Mammary epithelial cell (primary cell): ENCODE measurements at regions not wholly inside any gene's neighbourhood (a gene's known extent, or its start where the extent isn't known, plus 50 kb on each side); places are given as distances from the start of the nearest gene placed in this dataset.

Source experiments
- EZH2 ChIP-seq: IDR thresholded peaks from 2 replicates; pipeline ENCODE4 v1.6.1; 2012; ENCODE audit warnings: low read length, inconsistent platforms, borderline replicate concordance
- TF ChIP-seq, protein P1 (sequence below), 2 donors: IDR thresholded peaks in 1 of 2; conservative IDR thresholded peaks in 1 of 2; 2 replicates each; pipeline ENCODE4 v1.5.1; 2011 to 2012; ENCODE audit warnings: inconsistent platforms in 2 of 2, low read length in 2 of 2, mild to moderate bottlenecking in 2 of 2, control low read depth in 1 of 2, low read depth in 1 of 2; ENCODE audit not compliant: insufficient read depth in 1 of 2; ENCODE audit errors: extremely low read depth in 1 of 2

DNA sequence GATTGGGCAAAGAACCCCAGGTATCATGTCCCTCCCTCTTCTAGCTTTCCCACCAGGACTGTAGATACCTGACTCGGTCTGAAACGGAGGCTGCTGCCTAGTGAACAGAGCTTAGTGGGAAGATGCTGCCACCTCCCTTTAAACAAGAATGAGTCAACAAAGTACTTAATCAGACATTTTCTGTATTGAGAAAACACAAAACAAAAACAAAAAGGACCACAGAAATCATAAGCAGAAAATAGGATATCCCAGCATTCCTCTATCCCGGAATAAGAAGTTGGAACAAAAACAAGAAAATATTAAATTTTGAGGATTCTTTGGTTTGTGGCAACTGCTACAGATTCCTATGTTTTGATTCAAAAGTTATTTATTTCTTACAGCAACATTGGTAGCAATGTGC is 51.7 kb upstream of the COL8A1 start:
- TF ChIP-seq, protein P1, sequence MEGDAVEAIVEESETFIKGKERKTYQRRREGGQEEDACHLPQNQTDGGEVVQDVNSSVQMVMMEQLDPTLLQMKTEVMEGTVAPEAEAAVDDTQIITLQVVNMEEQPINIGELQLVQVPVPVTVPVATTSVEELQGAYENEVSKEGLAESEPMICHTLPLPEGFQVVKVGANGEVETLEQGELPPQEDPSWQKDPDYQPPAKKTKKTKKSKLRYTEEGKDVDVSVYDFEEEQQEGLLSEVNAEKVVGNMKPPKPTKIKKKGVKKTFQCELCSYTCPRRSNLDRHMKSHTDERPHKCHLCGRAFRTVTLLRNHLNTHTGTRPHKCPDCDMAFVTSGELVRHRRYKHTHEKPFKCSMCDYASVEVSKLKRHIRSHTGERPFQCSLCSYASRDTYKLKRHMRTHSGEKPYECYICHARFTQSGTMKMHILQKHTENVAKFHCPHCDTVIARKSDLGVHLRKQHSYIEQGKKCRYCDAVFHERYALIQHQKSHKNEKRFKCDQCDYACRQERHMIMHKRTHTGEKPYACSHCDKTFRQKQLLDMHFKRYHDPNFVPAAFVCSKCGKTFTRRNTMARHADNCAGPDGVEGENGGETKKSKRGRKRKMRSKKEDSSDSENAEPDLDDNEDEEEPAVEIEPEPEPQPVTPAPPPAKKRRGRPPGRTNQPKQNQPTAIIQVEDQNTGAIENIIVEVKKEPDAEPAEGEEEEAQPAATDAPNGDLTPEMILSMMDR (conservative IDR thresholded peaks at IDR 0.05 in 1 of 2, IDR thresholded peaks at IDR 0.05 in 1 of 2; ENCODE audit: extremely low read depth in 1 of 2, insufficient read depth in 1 of 2, low read depth in 1 of 2, low read length in 2 of 2) = no peak
- TF ChIP-seq EZH2 = no peak
